KMS-11 (cell line): ENCODE measurements at regions not wholly inside any gene's neighbourhood (a gene's known extent, or its start where the extent isn't known, plus 50 kb on each side); places are given as distances from the start of the nearest gene placed in this dataset.

Source experiments
- H2AFZ ChIP-seq: fragments of 200-600 bp; sonication (generic); 2 replicates; pipeline ENCODE4 v1.6.1; 2016; ENCODE audit warnings: antibody characterized with exemption, mixed run types, low read depth
- H3K27ac ChIP-seq: fragments of 200-600 bp; sonication (generic); 2 replicates; pipeline ENCODE4 v1.6.1; 2016; ENCODE audit warnings: mild to moderate bottlenecking, mixed run types
- H3K27me3 ChIP-seq: fragments of 200-600 bp; sonication (generic); 2 replicates; pipeline ENCODE4 v1.6.1; 2017; ENCODE audit warnings: mild to moderate bottlenecking, low read depth, mixed run types, moderate library complexity; ENCODE audit not compliant: insufficient read depth
- H3K36me3 ChIP-seq: fragments of 200-600 bp; sonication (generic); 2 replicates; pipeline ENCODE4 v1.6.1; 2017; ENCODE audit warnings: mild to moderate bottlenecking, mixed run types; ENCODE audit not compliant: insufficient read depth
- H3K4me1 ChIP-seq: fragments of 200-600 bp; sonication (generic); 2 replicates; pipeline ENCODE4 v1.6.1; 2016; ENCODE audit warnings: mild to moderate bottlenecking, low read depth, mixed run types; ENCODE audit not compliant: poor library complexity, severe bottlenecking
- H3K4me2 ChIP-seq: fragments of 200-600 bp; sonication (generic); 2 replicates; pipeline ENCODE4 v1.7.0; 2016; ENCODE audit warnings: mild to moderate bottlenecking, mixed run types
- H3K4me3 ChIP-seq: fragments of 200-600 bp; sonication (generic); IDR thresholded peaks from 2 replicates; pipeline ENCODE4 v1.6.1; 2017; ENCODE audit warnings: low read depth, low read length, mixed read lengths; ENCODE audit not compliant: insufficient read depth
- H3K79me2 ChIP-seq: fragments of 200-600 bp; sonication (generic); 2 replicates; pipeline ENCODE4 v1.6.1; 2016; ENCODE audit warnings: low read depth, mixed run types; ENCODE audit not compliant: insufficient read depth
- H3K9ac ChIP-seq: fragments of 200-600 bp; sonication (generic); 2 replicates; pipeline ENCODE4 v1.6.1; 2016; ENCODE audit warnings: mild to moderate bottlenecking, mixed run types
- H4K20me1 ChIP-seq: fragments of 200-600 bp; sonication (generic); 2 replicates; pipeline ENCODE4 v1.6.1; 2016; ENCODE audit warnings: mild to moderate bottlenecking, mixed run types; ENCODE audit not compliant: insufficient read depth
- CTCF ChIP-seq: fragments of 200-600 bp; sonication (generic); conservative IDR thresholded peaks from 2 replicates; pipeline ENCODE4 v1.6.1; 2017; ENCODE audit warnings: low read depth, mild to moderate bottlenecking, antibody characterized with exemption, low read length, moderate library complexity, mixed read lengths

GRCh38 chr2:18243816-18244215, 316.6 kb downstream of the RDH14 start:
- Histone ChIP-seq H3K4me3 (no peak overlapping the region), H4K20me1 (no peaks in the 10 kb centered on the region), H3K36me3 (no peaks in the 10 kb centered on the region), H3K4me2 (no peak overlapping the region), H3K9ac (no peak overlapping the region), H3K27me3 (no peaks in the 10 kb centered on the region), H3K4me1 (no peaks in the 10 kb centered on the region), H2AFZ (no peak overlapping the region), H3K79me2 (no peaks in the 10 kb centered on the region), H3K27ac (no peak overlapping the region)
- no peak for TF ChIP-seq CTCF

- Histone ChIP-seq H3K4me2 (no peak overlapping the region), H3K36me3 (no peaks in the 10 kb centered on the region), H3K4me3 (no peak overlapping the region), H3K79me2 (no peaks in the 10 kb centered on the region), H4K20me1 (no peaks in the 10 kb centered on the region), H3K27me3 (no peaks in the 10 kb centered on the region), H3K4me1 (no peaks in the 10 kb centered on the region), H2AFZ (no peak overlapping the region), H3K9ac (no peak overlapping the region), H3K27ac (no peak overlapping the region)
- no peak for TF ChIP-seq CTCF
Measured at GRCh38 chr2:18242716-18243115, 317.7 kb downstream of the RDH14 start.

GRCh38 chr2:18238209-18238608, 322.2 kb downstream of the RDH14 start:
- TF ChIP-seq CTCF: no peak
- H4K20me1 ChIP-seq: no peaks in the 10 kb centered on the region
- no peaks in the 10 kb centered on the region for H3K36me3 ChIP-seq

DNA sequence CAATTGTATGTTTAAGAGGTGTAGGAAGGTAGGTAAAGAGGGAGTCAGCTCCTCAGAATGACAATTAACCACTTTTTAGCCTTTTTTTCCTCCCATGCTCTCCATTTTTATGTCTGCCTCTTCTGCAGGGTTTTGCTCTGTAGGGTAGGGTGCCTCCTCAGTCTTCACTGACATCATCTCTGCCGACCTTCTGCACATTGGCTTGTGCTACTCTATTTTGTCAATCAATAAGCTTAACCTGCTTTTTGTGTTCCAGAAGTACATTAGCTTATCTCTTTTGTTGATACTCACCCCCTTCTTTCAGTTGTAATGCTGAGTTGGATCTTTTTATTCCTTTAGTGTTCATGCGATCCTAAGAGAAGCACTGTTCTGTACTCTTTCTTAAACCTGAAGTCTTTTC, 323.2 kb downstream of the RDH14 start:
- Histone ChIP-seq H3K36me3 (no peaks in the 10 kb centered on the region), H3K4me3 (no peak overlapping the region), H3K4me1 (no peaks in the 10 kb centered on the region), H3K79me2 (no peaks in the 10 kb centered on the region), H3K9ac (no peak overlapping the region), H3K27ac (no peak overlapping the region), H3K4me2 (no peak overlapping the region), H4K20me1 (no peaks in the 10 kb centered on the region), H3K27me3 (no peaks in the 10 kb centered on the region), H2AFZ (no peak overlapping the region)
- TF ChIP-seq CTCF: no peak

More at GRCh38 chr2:18238209-18238608, 322.2 kb downstream of the RDH14 start:
- Histone ChIP-seq H3K79me2 (no peaks in the 10 kb centered on the region), H3K27ac (no peak overlapping the region), H3K27me3 (no peaks in the 10 kb centered on the region), H3K4me3 (no peak overlapping the region), H2AFZ (no peak overlapping the region), H3K4me2 (no peak overlapping the region), H3K9ac (no peak overlapping the region), H3K4me1 (no peaks in the 10 kb centered on the region)
